H1 (cell line): ENCODE measurements at regions not wholly inside any gene's neighbourhood (a gene's known extent, or its start where the extent isn't known, plus 50 kb on each side); places are given as distances from the start of the nearest gene placed in this dataset.

Experiments
- CTCF ChIA-PET: fragments of 300-600 bp; sonication (Branson Sonifier 250); formaldehyde crosslinking; loops from one replicate; lab custom pipeline; 2021; ENCODE audit not compliant: partially characterized antibody; lab: Charles Lee
- POLR2A ChIA-PET: fragments of 300-600 bp; sonication (Branson Sonifier 250); formaldehyde crosslinking; loops from one replicate; lab custom pipeline; 2021; ENCODE audit warnings: inconsistent platforms; ENCODE audit not compliant: partially characterized antibody; lab: Charles Lee
- DNase-seq, 2 experiments: peaks; one replicate each; pipeline versions ENCODE4 v3.0.0 to v3.0.0-alpha.2; 2010 to 2022; ENCODE audit warnings: low spot score in 2 of 2, low read depth in 1 of 2, mixed read lengths in 1 of 2
- FAIRE-seq: peaks from 2 replicates; lab custom pipeline; 2011; peaks lifted over from hg19 to GRCh38; lab: Jason Lieb, UNC
- H2AFZ ChIP-seq: 2 replicates; pipeline ENCODE4 v1.8.1; 2012; ENCODE audit warnings: low read length, inconsistent platforms
- H2AK5ac ChIP-seq: 2 replicates; pipeline ENCODE4 v1.6.1; 2013; ENCODE audit warnings: low read depth, low read length
- H2BK120ac ChIP-seq: replicated peaks from 2 replicates; pipeline ENCODE3; 2013; ENCODE audit warnings: low read depth, low read length, inconsistent platforms
- H2BK12ac ChIP-seq: 2 replicates; pipeline ENCODE4 v1.6.1; 2013; ENCODE audit warnings: low read depth, low read length
- H2BK15ac ChIP-seq: 2 replicates; pipeline ENCODE4 v1.6.1; 2013; ENCODE audit warnings: low read length
- H2BK20ac ChIP-seq: 2 replicates; pipeline ENCODE4 v1.6.1; 2013; ENCODE audit warnings: low read length
- H2BK5ac ChIP-seq: 2 replicates; pipeline ENCODE4 v1.6.1; 2013; ENCODE audit warnings: low read depth, low read length
- H3K14ac ChIP-seq: 2 replicates; pipeline ENCODE4 v1.6.1; 2013; ENCODE audit warnings: inconsistent platforms; ENCODE audit not compliant: insufficient read length
- H3K18ac ChIP-seq: 2 replicates; pipeline ENCODE4 v1.6.1; 2013; ENCODE audit warnings: low read length; ENCODE audit errors: extremely low read depth
- H3K23ac ChIP-seq: 2 replicates; pipeline ENCODE4 v1.6.1; 2013; ENCODE audit warnings: inconsistent platforms; ENCODE audit not compliant: insufficient read length
- H3K23me2 ChIP-seq: 2 replicates; pipeline ENCODE4 v1.6.1; 2013; ENCODE audit warnings: low read depth, low read length
- H3K27ac ChIP-seq: 2 replicates; pipeline ENCODE4 v1.6.1; 2011; ENCODE audit warnings: low read depth, low read length, inconsistent platforms
- H3K27me3 ChIP-seq, 4 experiments: replicated peaks in 1 of 4; 1 replicate in 1 of 4; 2 replicates in 3 of 4; pipeline versions ENCODE4 v1.6.1 to v1.8.1; 2011 to 2013; ENCODE audit warnings: low read length in 3 of 4, mild to moderate bottlenecking in 3 of 4, inconsistent platforms in 2 of 4, mixed read lengths in 2 of 4, moderate library complexity in 1 of 4; ENCODE audit not compliant: control insufficient read depth in 3 of 4, insufficient read depth in 3 of 4; ENCODE audit errors: extremely low read depth in 1 of 4
- H3K36me3 ChIP-seq, 4 experiments: 2 replicates each; pipeline versions ENCODE4 v1.6.1 to v1.8.1; 2011 to 2013; ENCODE audit warnings: mild to moderate bottlenecking in 4 of 4, low read length in 3 of 4, moderate library complexity in 2 of 4, control low read depth in 1 of 4, inconsistent platforms in 1 of 4; ENCODE audit not compliant: insufficient read depth in 4 of 4, control insufficient read depth in 2 of 4
- H3K4ac ChIP-seq: replicated peaks from 2 replicates; pipeline ENCODE3; 2013; ENCODE audit warnings: low read length, low read depth, mixed read lengths, inconsistent platforms; ENCODE audit not compliant: insufficient read length
- H3K4me1 ChIP-seq, 4 experiments: replicated peaks in 1 of 4; 1 replicate in 1 of 4; 2 replicates in 3 of 4; pipeline versions ENCODE4 v1.6.1 to v1.8.1; 2011 to 2013; ENCODE audit warnings: low read length in 3 of 4, inconsistent platforms in 2 of 4, mixed read lengths in 1 of 4; ENCODE audit not compliant: insufficient read depth in 4 of 4, control insufficient read depth in 3 of 4
- H3K4me2 ChIP-seq, 2 experiments: 2 replicates each; pipeline versions ENCODE4 v1.6.1 to v1.8.1; 2011 to 2013; ENCODE audit warnings: low read depth in 2 of 2, low read length in 2 of 2, control low read depth in 1 of 2, inconsistent platforms in 1 of 2, mild to moderate bottlenecking in 1 of 2; ENCODE audit not compliant: insufficient read depth in 1 of 2
- H3K4me3 ChIP-seq, 4 experiments: fragments of 200-600, 300-600 bp in 1 of 4; sonication (generic), shearing (Covaris generic), sonication (Bioruptor Twin) in 1 of 4; 2 replicates each; pipeline versions ENCODE4 v1.5.1 to v1.8.1; 2011 to 2016; ENCODE audit warnings: low read length in 4 of 4, low read depth in 3 of 4, control low read depth in 2 of 4, inconsistent platforms in 2 of 4, mild to moderate bottlenecking in 2 of 4, mixed read lengths in 1 of 4, moderate library complexity in 1 of 4; ENCODE audit not compliant: insufficient read depth in 2 of 4; ENCODE audit errors: extremely low read depth in 1 of 4
- H3K56ac ChIP-seq: replicated peaks from 2 replicates; pipeline ENCODE3; 2013; ENCODE audit warnings: low read depth, mild to moderate bottlenecking, mixed read lengths, low read length, inconsistent platforms; ENCODE audit not compliant: insufficient read length
- H3K79me1 ChIP-seq: 2 replicates; pipeline ENCODE4 v1.6.1; 2013; ENCODE audit warnings: low read depth, low read length, control low read depth
- H3K79me2 ChIP-seq, 2 experiments: 2 replicates each; pipeline versions ENCODE4 v1.6.1 to v1.8.1; 2012 to 2013; ENCODE audit warnings: low read length in 2 of 2, mild to moderate bottlenecking in 2 of 2, inconsistent platforms in 1 of 2; ENCODE audit not compliant: insufficient read depth in 2 of 2, control insufficient read depth in 1 of 2
- H3K9ac ChIP-seq, 4 experiments: replicated peaks in 1 of 4; 1 replicate in 1 of 4; 2 replicates in 3 of 4; pipeline versions ENCODE4 v1.6.1 to v1.8.1; 2011 to 2013; ENCODE audit warnings: low read depth in 3 of 4, low read length in 3 of 4, control low read depth in 2 of 4, mild to moderate bottlenecking in 2 of 4, moderate library complexity in 2 of 4, inconsistent platforms in 1 of 4; ENCODE audit errors: extremely low read depth in 1 of 4
- H3K9me3 ChIP-seq, 2 experiments: 2 replicates each; pipeline versions ENCODE4 v1.6.1 to v1.8.1; 2012 to 2013; ENCODE audit warnings: mild to moderate bottlenecking in 2 of 2, moderate library complexity in 2 of 2, control low read depth in 1 of 2, inconsistent platforms in 1 of 2, low read depth in 1 of 2, low read length in 1 of 2, mixed read lengths in 1 of 2; ENCODE audit not compliant: insufficient read depth in 2 of 2
- H4K20me1 ChIP-seq, 2 experiments: replicated peaks in 1 of 2; 2 replicates each; pipeline versions ENCODE3 to v1.8.1; 2011 to 2013; ENCODE audit warnings: inconsistent platforms in 2 of 2, low read length in 2 of 2, mild to moderate bottlenecking in 1 of 2; ENCODE audit not compliant: insufficient read depth in 2 of 2, control insufficient read depth in 1 of 2
- H4K5ac ChIP-seq: 2 replicates; pipeline ENCODE4 v1.6.1; 2013; ENCODE audit warnings: low read length, low read depth, mixed read lengths, inconsistent platforms; ENCODE audit not compliant: insufficient read length
- H4K8ac ChIP-seq: 2 replicates; pipeline ENCODE4 v1.8.0; 2013; ENCODE audit warnings: mild to moderate bottlenecking, moderate library complexity, low read length, inconsistent platforms; ENCODE audit not compliant: insufficient read depth; ENCODE audit errors: extremely low read depth
- H4K91ac ChIP-seq: replicated peaks from 2 replicates; pipeline ENCODE3; 2013; ENCODE audit warnings: low read length, mixed read lengths, inconsistent platforms; ENCODE audit not compliant: insufficient read length
- KDM1A ChIP-seq: fragments of 200-600, 300-600 bp; sonication (generic); IDR thresholded peaks from 2 replicates; pipeline ENCODE4 v1.7.1; 2016; ENCODE audit warnings: mild to moderate bottlenecking, low read length, borderline replicate concordance
- NANOG ChIP-seq: IDR thresholded peaks from 2 replicates; pipeline ENCODE4 v1.6.1; 2011; ENCODE audit warnings: low read length, low read depth, mild to moderate bottlenecking, inconsistent platforms; ENCODE audit not compliant: insufficient read depth, poor library complexity, severe bottlenecking
- RBBP5 ChIP-seq: IDR thresholded peaks from 2 replicates; pipeline ENCODE4 v1.7.1; 2012; ENCODE audit warnings: low read depth, mild to moderate bottlenecking, inconsistent platforms, low read length, moderate library complexity, borderline replicate concordance
- RNF2 ChIP-seq: fragments of 200-900, 300-1000 bp; sonication (generic); IDR thresholded peaks from 2 replicates; pipeline ENCODE4 v1.7.1; 2016; ENCODE audit warnings: borderline replicate concordance, low read depth, mild to moderate bottlenecking, antibody characterized with exemption, low read length; ENCODE audit not compliant: poor library complexity, severe bottlenecking; ENCODE audit errors: missing control alignments
- SP1 ChIP-seq: IDR thresholded peaks from 2 replicates; pipeline ENCODE4 v1.6.1; 2011; ENCODE audit warnings: low read depth, low read length
- SP4 ChIP-seq: IDR thresholded peaks from 2 replicates; pipeline ENCODE4 v1.6.1; 2012; ENCODE audit warnings: low read length, inconsistent platforms
- SUZ12 ChIP-seq: fragments of 200-600 bp; sonication (generic); IDR thresholded peaks from 2 replicates; pipeline ENCODE4 v1.6.1; 2012; ENCODE audit warnings: mild to moderate bottlenecking, inconsistent platforms, low read length, moderate library complexity, mixed read lengths
- TAF1 ChIP-seq: IDR thresholded peaks from 2 replicates; pipeline ENCODE4 v1.6.1; 2011; ENCODE audit warnings: mild to moderate bottlenecking, low read depth, low read length
- TEAD4 ChIP-seq: IDR thresholded peaks from 2 replicates; pipeline ENCODE4 v1.6.1; 2012; ENCODE audit warnings: low read depth, low read length, inconsistent platforms, mixed read lengths
- YY1 ChIP-seq: IDR thresholded peaks from 2 replicates; pipeline ENCODE4 v1.6.1; 2011; ENCODE audit warnings: low read depth, mild to moderate bottlenecking, low read length
- WGBS, 2 experiments: shearing (Covaris generic) in 1 of 2; methylation state at CpG; one replicate each; pipeline versions ENCODE4 v1.1.6 to v1.1.7; 2013 to 2015; ENCODE audit warnings: low lambda C conversion rate in 2 of 2, mixed read lengths in 2 of 2, inconsistent platforms in 1 of 2, low coverage in 1 of 2, missing lambda C conversion rate in 1 of 2; ENCODE audit not compliant: insufficient replicate concordance in 2 of 2, insufficient coverage in 1 of 2, insufficient read length in 1 of 2; ENCODE audit errors: extremely low coverage in 1 of 2, missing lambda C conversion rate in 1 of 2; 5-methylcytosine and 5-hydroxymethylcytosine counted together
- TF ChIP-seq, protein P1 (sequence below): IDR thresholded peaks from 2 replicates; pipeline ENCODE4 v1.6.1; 2012; ENCODE audit warnings: low read length, inconsistent platforms

DNA sequence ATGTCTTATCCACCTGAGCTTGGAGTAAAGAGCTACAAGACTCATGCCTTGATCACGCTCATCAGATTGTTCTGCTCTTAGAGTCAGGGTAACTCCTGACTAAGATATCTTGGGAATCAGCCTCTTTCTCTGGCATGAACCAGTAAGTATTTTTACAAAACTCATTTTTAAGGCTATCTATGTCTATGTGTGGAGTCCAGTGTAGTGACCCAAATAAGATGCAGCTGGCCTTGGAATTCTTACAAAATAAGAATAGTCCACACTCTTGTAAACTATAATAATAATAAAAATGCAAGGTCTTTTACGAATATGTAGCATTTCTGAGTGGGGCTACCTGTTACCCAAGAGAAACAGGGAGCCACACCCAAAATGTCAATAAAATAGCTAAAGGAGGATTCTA, 498.3 kb upstream of the SYT4 start:
- H3K23me2 ChIP-seq = no peaks in the 10 kb centered on the region
- no peak overlapping the region for H4K91ac ChIP-seq
- CTCF ChIA-PET = no interaction called here
- 92% methylated on average over 2 of the region's 2 CpGs; no CpG with 5 or more reads in 1 of the 2 experiments for WGBS, 2 experiments
- peak overlapping the region; percentile 51; the same call in 1 of the 2 replicates for H3K27ac ChIP-seq
- H4K20me1 ChIP-seq = no peaks in the 10 kb centered on the region
- H2BK120ac ChIP-seq = no peak overlapping the region
- H2BK15ac ChIP-seq = no peak overlapping the region
- H4K8ac ChIP-seq = no peak overlapping the region
- no peak for TF ChIP-seq YY1
- no peak for TF ChIP-seq KDM1A
- TF ChIP-seq SP4 = no peak
- TF ChIP-seq, protein P1, sequence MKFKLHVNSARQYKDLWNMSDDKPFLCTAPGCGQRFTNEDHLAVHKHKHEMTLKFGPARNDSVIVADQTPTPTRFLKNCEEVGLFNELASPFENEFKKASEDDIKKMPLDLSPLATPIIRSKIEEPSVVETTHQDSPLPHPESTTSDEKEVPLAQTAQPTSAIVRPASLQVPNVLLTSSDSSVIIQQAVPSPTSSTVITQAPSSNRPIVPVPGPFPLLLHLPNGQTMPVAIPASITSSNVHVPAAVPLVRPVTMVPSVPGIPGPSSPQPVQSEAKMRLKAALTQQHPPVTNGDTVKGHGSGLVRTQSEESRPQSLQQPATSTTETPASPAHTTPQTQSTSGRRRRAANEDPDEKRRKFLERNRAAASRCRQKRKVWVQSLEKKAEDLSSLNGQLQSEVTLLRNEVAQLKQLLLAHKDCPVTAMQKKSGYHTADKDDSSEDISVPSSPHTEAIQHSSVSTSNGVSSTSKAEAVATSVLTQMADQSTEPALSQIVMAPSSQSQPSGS = no peak
- no peak for TF ChIP-seq SP1
- no peak for TF ChIP-seq SUZ12
- TF ChIP-seq TAF1 = no peak
- no peak for TF ChIP-seq RBBP5
- TF ChIP-seq NANOG = no peak
- no peak for TF ChIP-seq RNF2
- TF ChIP-seq TEAD4 = no peak
- no peaks in the 10 kb centered on the region; a peak in 1 of 8 replicates for H3K36me3 ChIP-seq
- H3K18ac ChIP-seq = no peak overlapping the region
- no peak overlapping the region for H3K4me3 ChIP-seq
- no peak overlapping the region for H2AK5ac ChIP-seq
- H2BK20ac ChIP-seq = peak overlapping the region; percentile 73; the same call in 1 of the 2 replicates
- no peak overlapping the region for H3K14ac ChIP-seq
- H4K5ac ChIP-seq = no peak overlapping the region
- H3K4ac ChIP-seq = no peak overlapping the region
- H3K79me1 ChIP-seq = no peaks in the 10 kb centered on the region
- no peaks in the 10 kb centered on the region for H3K27me3 ChIP-seq
- 0 out of 2 replicates have a peak overlapping the region, but pooled peaks have one; percentile 3 for H2AFZ ChIP-seq
- no peaks in the 10 kb centered on the region; a peak in 1 of 7 replicates for H3K4me1 ChIP-seq
- no peaks in the 10 kb centered on the region for H3K9me3 ChIP-seq
- H3K79me2 ChIP-seq = no peaks in the 10 kb centered on the region
- no peak overlapping the region for H3K56ac ChIP-seq
- H3K23ac ChIP-seq = no peak overlapping the region
- peak overlapping the region; percentile 82; the same call in 1 of the 2 replicates for H2BK12ac ChIP-seq
- POLR2A ChIA-PET = no interaction called here
- H3K9ac ChIP-seq = no peak overlapping the region
- FAIRE-seq (no peak), DNase-seq (no peak)
- H3K4me2 ChIP-seq = no peak overlapping the region
- H2BK5ac ChIP-seq = peak overlapping the region; percentile 84; the same call in 1 of the 2 replicates
